ENCODE measurements at regions not wholly inside any gene's neighbourhood (a gene's known extent, or its start where the extent isn't known, plus 50 kb on each side); places are given as distances from the start of the nearest gene placed in this dataset.

GRCh38 chr4:138831948-138832347, 183.6 kb upstream of the NOCT start:
- TF ChIP-seq CTCF (IDR thresholded peaks at IDR 0.05; ENCODE audit: low read depth, low read length, poor library complexity, severe bottlenecking) = no peak
- TF ChIP-seq EZH2phosphoT487 (IDR thresholded peaks at IDR 0.05; ENCODE audit: borderline replicate concordance, low read length) = no peak

Measured in DOHH2 (cell line).